GM18517 (cell line): ENCODE measurements at regions not wholly inside any gene's neighbourhood (a gene's known extent, or its start where the extent isn't known, plus 50 kb on each side); places are given as distances from the start of the nearest gene placed in this dataset.
"Not testable (repeated sequence)": the region's sequence is repeated elsewhere in the genome, so short reads cannot be mapped to it uniquely, and the experiment has no call there.

Experiments
- ATAC-seq: cut with Tn5 transposase; IDR thresholded peaks from one replicate; pipeline ENCODE4 v1.9.1; 2021; ENCODE audit warnings: mild to moderate bottlenecking, moderate library complexity; ENCODE audit not compliant: unreplicated experiment

- no peak for ATAC-seq
Measured at GRCh38 chr12:131559517-131560516, 151.1 kb upstream of the SFSWAP start.

GRCh38 chr12:131561051-131561450, 149.8 kb upstream of the SFSWAP start:
- no peak for ATAC-seq

- ATAC-seq, result no peak
Measured at GRCh38 chr12:131561891-131562684, 148.8 kb upstream of the SFSWAP start.

- ATAC-seq, result not testable (repeated sequence)
Measured at GRCh38 chr12:131564138-131564727, 146.7 kb upstream of the SFSWAP start.

GRCh38 chr12:131564845-131565244, 146.0 kb upstream of the SFSWAP start:
- ATAC-seq, result no peak

GRCh38 chr12:131565267-131566015, 145.4 kb upstream of the SFSWAP start:
- no peak for ATAC-seq

- ATAC-seq, result no peak
Measured at GRCh38 chr12:131568336-131568735, 142.6 kb upstream of the SFSWAP start.

- no peak for ATAC-seq
Measured at GRCh38 chr12:131570596-131570995, 140.3 kb upstream of the SFSWAP start.

GRCh38 chr12:131571827-131572226, 139.1 kb upstream of the SFSWAP start:
- no peak for ATAC-seq

GRCh38 chr12:131572626-131573025, 138.3 kb upstream of the SFSWAP start:
- ATAC-seq, result no peak

GRCh38 chr12:131573631-131574394, 137.1 kb upstream of the SFSWAP start:
- ATAC-seq, result no peak

- no peak for ATAC-seq
Measured at GRCh38 chr12:131574395-131574771, 136.5 kb upstream of the SFSWAP start.

- no peak for ATAC-seq
Measured at GRCh38 chr12:131575371-131575770, 135.5 kb upstream of the SFSWAP start.

GRCh38 chr12:131576734-131577133, 134.2 kb upstream of the SFSWAP start:
- ATAC-seq, result not testable (repeated sequence)

- ATAC-seq, result no peak
Measured at GRCh38 chr12:131577766-131578165, 133.1 kb upstream of the SFSWAP start.

GRCh38 chr12:131578828-131579470, 131.9 kb upstream of the SFSWAP start:
- ATAC-seq, result no peak

- no peak for ATAC-seq
Measured at GRCh38 chr12:131583090-131583712, 127.7 kb upstream of the SFSWAP start.

- ATAC-seq, result no peak
Measured at GRCh38 chr12:131586269-131586668, 124.6 kb upstream of the SFSWAP start.

GRCh38 chr12:131586761-131587160, 124.1 kb upstream of the SFSWAP start:
- ATAC-seq, result no peak
